ENCODE measurements at regions not wholly inside any gene's neighbourhood (a gene's known extent, or its start where the extent isn't known, plus 50 kb on each side); places are given as distances from the start of the nearest gene placed in this dataset.
"Not testable (repeated sequence)": the region's sequence is repeated elsewhere in the genome, so short reads cannot be mapped to it uniquely, and the experiment has no call there.

- H3K9me3 ChIP-seq (ENCODE audit: control insufficient read depth, low read length), result no peaks in the 10 kb centered on the region
- no peaks in the 10 kb centered on the region for H3K4me1 ChIP-seq (ENCODE audit: control insufficient read depth, insufficient read depth, low read length)
- H3K4me3 ChIP-seq (ENCODE audit: low read length), result no peak overlapping the region
- no peaks in the 10 kb centered on the region for H3K36me3 ChIP-seq (ENCODE audit: control insufficient read depth, insufficient read depth, low read length)
- no peaks in the 10 kb centered on the region for H3K27me3 ChIP-seq (ENCODE audit: control insufficient read depth, insufficient read depth, low read length)
- H3K9ac ChIP-seq (ENCODE audit: low read length), result no peak overlapping the region
Observed at GRCh38 chr10:44125879-44126278, 259.0 kb downstream of the CXCL12 start.

- Histone ChIP-seq H3K36me3 (ENCODE audit: control insufficient read depth, insufficient read depth, low read length) (no peaks in the 10 kb centered on the region), H3K9me3 (ENCODE audit: control insufficient read depth, low read length) (no peaks in the 10 kb centered on the region), H3K9ac (ENCODE audit: low read length) (no peak overlapping the region), H3K27me3 (ENCODE audit: control insufficient read depth, insufficient read depth, low read length) (no peaks in the 10 kb centered on the region), H3K4me3 (ENCODE audit: low read length) (no peak overlapping the region), H3K4me1 (ENCODE audit: control insufficient read depth, insufficient read depth, low read length) (no peaks in the 10 kb centered on the region)
Observed at GRCh38 chr10:44118500-44118899, 266.4 kb downstream of the CXCL12 start.

- Histone ChIP-seq H3K36me3 (ENCODE audit: control insufficient read depth, insufficient read depth, low read length) (no peaks in the 10 kb centered on the region), H3K9me3 (ENCODE audit: control insufficient read depth, low read length) (no peaks in the 10 kb centered on the region), H3K9ac (ENCODE audit: low read length) (no peak overlapping the region), H3K4me1 (ENCODE audit: control insufficient read depth, insufficient read depth, low read length) (peaks cover 4% of the 10 kb centered on the region), H3K4me3 (ENCODE audit: low read length) (no peak overlapping the region), H3K27me3 (ENCODE audit: control insufficient read depth, insufficient read depth, low read length) (no peaks in the 10 kb centered on the region)
Observed at GRCh38 chr10:44116474-44116873, 268.4 kb downstream of the CXCL12 start.

GRCh38 chr10:44115516-44115915, 269.4 kb downstream of the CXCL12 start:
- no peak overlapping the region for H3K4me3 ChIP-seq (ENCODE audit: low read length)
- no peaks in the 10 kb centered on the region for H3K27me3 ChIP-seq (ENCODE audit: control insufficient read depth, insufficient read depth, low read length)
- no peak overlapping the region for H3K9ac ChIP-seq (ENCODE audit: low read length)
- H3K4me1 ChIP-seq (ENCODE audit: control insufficient read depth, insufficient read depth, low read length), result peaks cover 4% of the 10 kb centered on the region
- no peaks in the 10 kb centered on the region for H3K36me3 ChIP-seq (ENCODE audit: control insufficient read depth, insufficient read depth, low read length)
- H3K9me3 ChIP-seq (ENCODE audit: control insufficient read depth, low read length), result no peaks in the 10 kb centered on the region

- Histone ChIP-seq H3K36me3 (ENCODE audit: control insufficient read depth, insufficient read depth, low read length) (no peaks in the 10 kb centered on the region), H3K4me3 (ENCODE audit: low read length) (no peak overlapping the region), H3K27me3 (ENCODE audit: control insufficient read depth, insufficient read depth, low read length) (no peaks in the 10 kb centered on the region), H3K9me3 (ENCODE audit: control insufficient read depth, low read length) (no peaks in the 10 kb centered on the region), H3K4me1 (ENCODE audit: control insufficient read depth, insufficient read depth, low read length) (peaks cover 4% of the 10 kb centered on the region), H3K9ac (ENCODE audit: low read length) (no peak overlapping the region)
Observed at GRCh38 chr10:44114441-44114840, 270.5 kb downstream of the CXCL12 start.

GRCh38 chr10:44112280-44112679, 272.6 kb downstream of the CXCL12 start:
- H3K4me3 ChIP-seq (ENCODE audit: low read length); H3K9me3 ChIP-seq (ENCODE audit: control insufficient read depth, low read length); H3K36me3 ChIP-seq (ENCODE audit: control insufficient read depth, insufficient read depth, low read length); H3K27me3 ChIP-seq (ENCODE audit: control insufficient read depth, insufficient read depth, low read length); H3K4me1 ChIP-seq (ENCODE audit: control insufficient read depth, insufficient read depth, low read length); H3K9ac ChIP-seq (ENCODE audit: low read length): not testable (repeated sequence)

- Histone ChIP-seq H3K4me3 (ENCODE audit: low read length) (no peak overlapping the region), H3K4me1 (ENCODE audit: control insufficient read depth, insufficient read depth, low read length) (no peaks in the 10 kb centered on the region)
Observed at GRCh38 chr10:44105696-44106095, 279.2 kb downstream of the CXCL12 start.

GRCh38 chr10:44102726-44103255, 282.1 kb downstream of the CXCL12 start:
- Histone ChIP-seq H3K4me1 (ENCODE audit: control insufficient read depth, insufficient read depth, low read length) (no peaks in the 10 kb centered on the region), H3K36me3 (ENCODE audit: control insufficient read depth, insufficient read depth, low read length) (no peaks in the 10 kb centered on the region), H3K4me3 (ENCODE audit: low read length) (no peak overlapping the region), H3K27me3 (ENCODE audit: control insufficient read depth, insufficient read depth, low read length) (no peaks in the 10 kb centered on the region), H3K9me3 (ENCODE audit: control insufficient read depth, low read length) (no peaks in the 10 kb centered on the region), H3K9ac (ENCODE audit: low read length) (no peak overlapping the region)

More at GRCh38 chr10:44105696-44106095, 279.2 kb downstream of the CXCL12 start:
- H3K9ac ChIP-seq (ENCODE audit: low read length), result no peak overlapping the region
- no peaks in the 10 kb centered on the region for H3K27me3 ChIP-seq (ENCODE audit: control insufficient read depth, insufficient read depth, low read length)
- no peaks in the 10 kb centered on the region for H3K9me3 ChIP-seq (ENCODE audit: control insufficient read depth, low read length)
- no peaks in the 10 kb centered on the region for H3K36me3 ChIP-seq (ENCODE audit: control insufficient read depth, insufficient read depth, low read length)

- Histone ChIP-seq H3K36me3 (ENCODE audit: control insufficient read depth, insufficient read depth, low read length) (no peaks in the 10 kb centered on the region), H3K27me3 (ENCODE audit: control insufficient read depth, insufficient read depth, low read length) (no peaks in the 10 kb centered on the region), H3K4me1 (ENCODE audit: control insufficient read depth, insufficient read depth, low read length) (no peaks in the 10 kb centered on the region), H3K9me3 (ENCODE audit: control insufficient read depth, low read length) (no peaks in the 10 kb centered on the region), H3K9ac (ENCODE audit: low read length) (no peak overlapping the region), H3K4me3 (ENCODE audit: low read length) (no peak overlapping the region)
Observed at GRCh38 chr10:44101082-44101481, 283.8 kb downstream of the CXCL12 start.

- no peaks in the 10 kb centered on the region for H3K27me3 ChIP-seq (ENCODE audit: control insufficient read depth, insufficient read depth, low read length)
- H3K4me3 ChIP-seq (ENCODE audit: low read length), result no peak overlapping the region
- no peaks in the 10 kb centered on the region for H3K36me3 ChIP-seq (ENCODE audit: control insufficient read depth, insufficient read depth, low read length)
- H3K4me1 ChIP-seq (ENCODE audit: control insufficient read depth, insufficient read depth, low read length), result no peaks in the 10 kb centered on the region
- no peak overlapping the region for H3K9ac ChIP-seq (ENCODE audit: low read length)
- H3K9me3 ChIP-seq (ENCODE audit: control insufficient read depth, low read length), result no peaks in the 10 kb centered on the region
Observed at GRCh38 chr10:44099511-44099910, 285.4 kb downstream of the CXCL12 start.

GRCh38 chr10:44096217-44096616, 288.7 kb downstream of the CXCL12 start:
- not testable (repeated sequence) for H3K9ac ChIP-seq (ENCODE audit: low read length); H3K4me1 ChIP-seq (ENCODE audit: control insufficient read depth, insufficient read depth, low read length); H3K9me3 ChIP-seq (ENCODE audit: control insufficient read depth, low read length); H3K36me3 ChIP-seq (ENCODE audit: control insufficient read depth, insufficient read depth, low read length); H3K4me3 ChIP-seq (ENCODE audit: low read length); H3K27me3 ChIP-seq (ENCODE audit: control insufficient read depth, insufficient read depth, low read length)

GRCh38 chr10:44089671-44090070, 295.2 kb downstream of the CXCL12 start:
- no peak overlapping the region for H3K4me3 ChIP-seq (ENCODE audit: low read length)
- H3K9ac ChIP-seq (ENCODE audit: low read length), result no peak overlapping the region
- no peaks in the 10 kb centered on the region for H3K27me3 ChIP-seq (ENCODE audit: control insufficient read depth, insufficient read depth, low read length)
- H3K4me1 ChIP-seq (ENCODE audit: control insufficient read depth, insufficient read depth, low read length), result no peaks in the 10 kb centered on the region
- H3K9me3 ChIP-seq (ENCODE audit: control insufficient read depth, low read length), result no peaks in the 10 kb centered on the region
- no peaks in the 10 kb centered on the region for H3K36me3 ChIP-seq (ENCODE audit: control insufficient read depth, insufficient read depth, low read length)

- Histone ChIP-seq H3K9ac (ENCODE audit: low read length) (no peak overlapping the region), H3K4me1 (ENCODE audit: control insufficient read depth, insufficient read depth, low read length) (no peaks in the 10 kb centered on the region), H3K27me3 (ENCODE audit: control insufficient read depth, insufficient read depth, low read length) (no peaks in the 10 kb centered on the region), H3K36me3 (ENCODE audit: control insufficient read depth, insufficient read depth, low read length) (no peaks in the 10 kb centered on the region), H3K4me3 (ENCODE audit: low read length) (no peak overlapping the region), H3K9me3 (ENCODE audit: control insufficient read depth, low read length) (no peaks in the 10 kb centered on the region)
Observed at GRCh38 chr10:44087403-44087802, 297.5 kb downstream of the CXCL12 start.

All from mucosa of stomach (tissue), 1 donor.